Upper lobe of left lung (tissue), 6 donors: ENCODE measurements at regions not wholly inside any gene's neighbourhood (a gene's known extent, or its start where the extent isn't known, plus 50 kb on each side); places are given as distances from the start of the nearest gene placed in this dataset.

Source experiments
- ATAC-seq, 2 donors: fragments of 200-7000 bp; cut with Tn5 transposase; one replicate each; pipeline ENCODE4 v1.9.1; 2022; ENCODE audit warnings: mild to moderate bottlenecking in 2 of 2, moderate library complexity in 2 of 2; ENCODE audit not compliant: low FRiP score in 2 of 2
- DNase-seq, 2 donors: peaks; one replicate each; pipeline ENCODE4 v3.0.0-alpha.2; 2019 to 2020
- H3K27ac ChIP-seq, 4 donors: fragments of 200-600 bp; sonication (generic); one replicate each; pipeline ENCODE4 v1.5.1; 2016 to 2019
- H3K27me3 ChIP-seq, 4 donors: fragments of 200-600 bp; sonication (generic); one replicate each; pipeline ENCODE4 v1.5.1; 2017 to 2019
- H3K36me3 ChIP-seq, 4 donors: fragments of 200-600 bp; sonication (generic); one replicate each; pipeline ENCODE4 v1.5.1; 2016 to 2019
- H3K4me1 ChIP-seq, 4 donors: fragments of 200-600 bp; sonication (generic); one replicate each; pipeline ENCODE4 v1.5.1; 2018 to 2019
- H3K4me3 ChIP-seq, 4 donors: fragments of 200-600 bp; sonication (generic); one replicate each; pipeline ENCODE4 v1.5.1; 2017 to 2019; ENCODE audit warnings: mild to moderate bottlenecking in 2 of 4, moderate library complexity in 1 of 4
- H3K9me3 ChIP-seq, 4 donors: fragments of 200-600 bp; sonication (generic); one replicate each; pipeline ENCODE4 v1.5.1; 2018 to 2019
- CTCF ChIP-seq, 6 experiments: fragments of 450-650 bp in 4 of 6; fragments of 200-600 bp in 2 of 6; sonication (generic) in 2 of 6; IDR thresholded peaks; one replicate each; pipeline ENCODE4 v1.5.1; 2016 to 2019; ENCODE audit warnings: antibody characterized with exemption in 6 of 6
- EP300 ChIP-seq, 4 donors: sonication (generic); formaldehyde crosslinking; IDR thresholded peaks; one replicate each; pipeline ENCODE4 v1.5.1; 2017; ENCODE audit warnings: antibody characterized with exemption in 4 of 4, control low read depth in 2 of 4
- POLR2A ChIP-seq, 4 donors: fragments of 450-650 bp; IDR thresholded peaks; one replicate each; pipeline ENCODE4 v1.5.1; 2016 to 2017; ENCODE audit warnings: antibody characterized with exemption in 4 of 4, mild to moderate bottlenecking in 2 of 4
- POLR2AphosphoS5 ChIP-seq, 2 donors: sonication (generic); formaldehyde crosslinking; IDR thresholded peaks; one replicate each; pipeline ENCODE4 v1.5.1; 2017; ENCODE audit warnings: antibody characterized with exemption in 2 of 2
- WGBS, 2 donors: methylation state at CpG; one replicate each; pipeline ENCODE4 v1.1.5; 2017 to 2018; 5-methylcytosine and 5-hydroxymethylcytosine counted together
- donor health status: DM: no; HTN: no; CAD: no; lungs with moderate emphysema.
- donor health status: DM: no; HTN: yes; CAD: no; lungs with severe emphysema.

GRCh38 chr4:184940500-184940899 lies 77.8 kb upstream of the HELT start:
- WGBS, 2 donors: 92 to 97% methylated on average over 8 of the region's 8 CpGs
- Histone ChIP-seq H3K27ac (no peak overlapping the region), H3K9me3 (no peaks in the 10 kb centered on the region)

GRCh38 chr4:184941671-184942418 lies 76.4 kb upstream of the HELT start:
- ATAC-seq (no peak), DNase-seq (no peak)
- Histone ChIP-seq H3K4me1 (no peaks in the 10 kb centered on the region), H3K36me3 (no peaks in the 10 kb centered on the region), H3K9me3 (no peaks in the 10 kb centered on the region), H3K27ac (no peak overlapping the region), H3K27me3 (no peaks in the 10 kb centered on the region), H3K4me3 (no peak overlapping the region)
- WGBS, 2 donors: 77 to 79% methylated on average over 13 of the region's 13 CpGs
- TF ChIP-seq CTCF (IDR thresholded peaks at IDR 0.05) (no peak), POLR2A (IDR thresholded peaks at IDR 0.05) (no peak), EP300 (IDR thresholded peaks at IDR 0.05) (no peak), POLR2AphosphoS5 (IDR thresholded peaks at IDR 0.05) (no peak)

More at GRCh38 chr4:184940500-184940899, 77.8 kb upstream of the HELT start:
- Histone ChIP-seq H3K4me1 (no peaks in the 10 kb centered on the region), H3K27me3 (no peaks in the 10 kb centered on the region), H3K36me3 (no peaks in the 10 kb centered on the region), H3K4me3 (no peak overlapping the region)
- DNase-seq: no peak
- no peak for ATAC-seq
- TF ChIP-seq EP300 (IDR thresholded peaks at IDR 0.05) (no peak), CTCF (IDR thresholded peaks at IDR 0.05) (no peak)

GRCh38 chr4:184942444-184943425 lies 75.6 kb upstream of the HELT start:
- H3K27ac ChIP-seq: no peak overlapping the region
- no peak overlapping the region for H3K4me3 ChIP-seq
- H3K9me3 ChIP-seq: no peaks in the 10 kb centered on the region
- 92 to 93% methylated on average over 13 of the region's 13 CpGs for WGBS, 2 donors
- DNase-seq (no peak), ATAC-seq (no peak)
- H3K4me1 ChIP-seq: no peaks in the 10 kb centered on the region
- no peaks in the 10 kb centered on the region for H3K36me3 ChIP-seq
- H3K27me3 ChIP-seq: no peaks in the 10 kb centered on the region
- TF ChIP-seq POLR2A (IDR thresholded peaks at IDR 0.05) (no peak), CTCF (IDR thresholded peaks at IDR 0.05) (no peak), POLR2AphosphoS5 (IDR thresholded peaks at IDR 0.05) (no peak), EP300 (IDR thresholded peaks at IDR 0.05) (no peak)

GRCh38 chr4:184949020-184949419 lies 69.3 kb upstream of the HELT start:
- Histone ChIP-seq H3K36me3 (no peaks in the 10 kb centered on the region), H3K4me3 (no peak overlapping the region), H3K9me3 (no peaks in the 10 kb centered on the region), H3K27ac (no peak overlapping the region), H3K4me1 (no peaks in the 10 kb centered on the region), H3K27me3 (no peaks in the 10 kb centered on the region)
- 77 to 82% methylated on average over 3 of the region's 3 CpGs for WGBS, 2 donors
- ATAC-seq (no peak), DNase-seq (no peak)
- no peak for TF ChIP-seq POLR2AphosphoS5 (IDR thresholded peaks at IDR 0.05)
- TF ChIP-seq CTCF (IDR thresholded peaks at IDR 0.05): no peak
- TF ChIP-seq EP300 (IDR thresholded peaks at IDR 0.05): no peak
- no peak for TF ChIP-seq POLR2A (IDR thresholded peaks at IDR 0.05)
